Neural cell (in vitro differentiated cells): ENCODE measurements at regions not wholly inside any gene's neighbourhood (a gene's known extent, or its start where the extent isn't known, plus 50 kb on each side); places are given as distances from the start of the nearest gene placed in this dataset.

ENCODE experiments used
- H2AFZ ChIP-seq: fragments of 200-600, 300-800 bp; sonication (generic), shearing (Covaris generic); 2 replicates; pipeline ENCODE4 v1.6.0; 2014; ENCODE audit warnings: low read depth, mild to moderate bottlenecking, antibody characterized with exemption, low read length, moderate library complexity
- H3F3A ChIP-seq: fragments of 200-600 bp; shearing (Covaris generic); 2 replicates; pipeline ENCODE4 v1.6.1; 2016; ENCODE audit warnings: mild to moderate bottlenecking, moderate library complexity, mixed read lengths, antibody characterized with exemption, low read length; ENCODE audit not compliant: insufficient read depth, poor library complexity, severe bottlenecking
- H3K27ac ChIP-seq: fragments of 200-600, 300-800 bp; sonication (generic), shearing (Covaris generic); 2 replicates; pipeline ENCODE4 v1.5.1; 2014; ENCODE audit warnings: mild to moderate bottlenecking, low read length, moderate library complexity
- H3K27me3 ChIP-seq: fragments of 300-800, 200-600 bp; sonication (generic), shearing (Covaris generic); 2 replicates; pipeline ENCODE4 v1.6.0; 2014; ENCODE audit warnings: mild to moderate bottlenecking, low read depth, low read length, moderate library complexity; ENCODE audit not compliant: insufficient read depth
- H3K36me3 ChIP-seq: fragments of 300-800, 200-600 bp; sonication (generic), shearing (Covaris generic); 2 replicates; pipeline ENCODE4 v1.5.1; 2014; ENCODE audit warnings: mild to moderate bottlenecking, antibody characterized with exemption, low read length, moderate library complexity; ENCODE audit not compliant: insufficient read depth
- H3K4me2 ChIP-seq: fragments of 300-800, 200-600 bp; sonication (generic), shearing (Covaris generic); 2 replicates; pipeline ENCODE4 v1.6.0; 2014; ENCODE audit warnings: mild to moderate bottlenecking, low read length
- H3K4me3 ChIP-seq: fragments of 300-800, 200-600 bp; sonication (generic), shearing (Covaris generic); 2 replicates; pipeline ENCODE4 v1.5.1; 2014; ENCODE audit warnings: mild to moderate bottlenecking, low read length, moderate library complexity
- H3K79me2 ChIP-seq: fragments of 200-600 bp; shearing (Covaris generic); replicated peaks from 2 replicates; pipeline ENCODE4 v1.6.0; 2014; ENCODE audit warnings: mild to moderate bottlenecking, low read length, moderate library complexity; ENCODE audit not compliant: insufficient read depth
- H3K9ac ChIP-seq: fragments of 300-800, 200-600 bp; sonication (generic), shearing (Covaris generic); 2 replicates; pipeline ENCODE4 v1.6.1; 2016; ENCODE audit warnings: mild to moderate bottlenecking, low read length, mixed read lengths
- H3K9me2 ChIP-seq: fragments of 200-600 bp; shearing (Covaris generic); 2 replicates; pipeline ENCODE4 v1.6.1; 2016; ENCODE audit warnings: mild to moderate bottlenecking, low read length, mixed read lengths; ENCODE audit not compliant: insufficient read depth
- H3K9me3 ChIP-seq: fragments of 200-600, 300-800 bp; sonication (generic), shearing (Covaris generic); 2 replicates; pipeline ENCODE4 v1.6.1; 2016; ENCODE audit warnings: mild to moderate bottlenecking, mixed run types, low read length, moderate library complexity, mixed read lengths
- H4K20me1 ChIP-seq: fragments of 200-600 bp; shearing (Covaris generic); 2 replicates; pipeline ENCODE4 v1.6.1; 2016; ENCODE audit warnings: mild to moderate bottlenecking, mixed run types; ENCODE audit not compliant: insufficient read depth
- CTCF ChIP-seq: fragments of 450-650 bp; IDR thresholded peaks from 2 replicates; pipeline ENCODE4 v1.5.1; 2014; ENCODE audit warnings: antibody characterized with exemption, mild to moderate bottlenecking, moderate library complexity; ENCODE audit not compliant: poor library complexity, severe bottlenecking
- EP300 ChIP-seq: fragments of 450-650 bp; conservative IDR thresholded peaks from 2 replicates; pipeline ENCODE4 v1.6.1; 2014; ENCODE audit warnings: antibody characterized with exemption, mild to moderate bottlenecking, moderate library complexity; ENCODE audit not compliant: poor library complexity, severe bottlenecking
- EZH2 ChIP-seq: fragments of 200-600, 300-800 bp; shearing (Covaris generic), sonication (generic); IDR thresholded peaks from 2 replicates; pipeline ENCODE4 v1.6.1; 2014; ENCODE audit warnings: antibody characterized with exemption, low read length, borderline replicate concordance, mild to moderate bottlenecking; ENCODE audit not compliant: insufficient read depth, poor library complexity, severe bottlenecking
- MXI1 ChIP-seq: fragments of 450-650 bp; conservative IDR thresholded peaks from 2 replicates; pipeline ENCODE4 v1.6.1; 2014; ENCODE audit warnings: antibody characterized with exemption, mild to moderate bottlenecking; ENCODE audit not compliant: poor library complexity, severe bottlenecking
- POLR2AphosphoS5 ChIP-seq: IDR thresholded peaks from 2 replicates; pipeline ENCODE4 v1.6.1; 2012
- RAD21 ChIP-seq: fragments of 450-650 bp; conservative IDR thresholded peaks from 2 replicates; pipeline ENCODE4 v1.6.1; 2014; ENCODE audit warnings: antibody characterized with exemption, mild to moderate bottlenecking, moderate library complexity
- REST ChIP-seq: IDR thresholded peaks from 2 replicates; pipeline ENCODE4 v1.6.1; 2012; ENCODE audit warnings: borderline replicate concordance
- SMC3 ChIP-seq: fragments of 450-650 bp; conservative IDR thresholded peaks from 2 replicates; pipeline ENCODE4 v1.6.1; 2014; ENCODE audit warnings: antibody characterized with exemption, mild to moderate bottlenecking, moderate library complexity; ENCODE audit not compliant: poor library complexity
- TAF1 ChIP-seq: IDR thresholded peaks from 2 replicates; pipeline ENCODE4 v1.6.1; 2012; ENCODE audit warnings: low read depth

- Histone ChIP-seq H3K9me3 (no peaks in the 10 kb centered on the region), H3K27me3 (no peaks in the 10 kb centered on the region), H3F3A (no peaks in the 10 kb centered on the region), H3K9me2 (no peaks in the 10 kb centered on the region), H2AFZ (no peak overlapping the region), H3K36me3 (no peaks in the 10 kb centered on the region), H3K4me3 (no peak overlapping the region), H3K79me2 (no peaks in the 10 kb centered on the region), H3K9ac (no peak overlapping the region), H3K27ac (no peak overlapping the region), H3K4me2 (no peak overlapping the region), H4K20me1 (no peaks in the 10 kb centered on the region)
- no peak for TF ChIP-seq POLR2AphosphoS5
- TF ChIP-seq MXI1 = no peak
- TF ChIP-seq RAD21 = no peak
- no peak for TF ChIP-seq EZH2
- TF ChIP-seq EP300 = no peak
- TF ChIP-seq REST = no peak
- TF ChIP-seq TAF1 = no peak
- no peak for TF ChIP-seq SMC3
- no peak for TF ChIP-seq CTCF
These were observed 255.2 kb upstream of the ZC3H12C start for GRCh38 chr11:109838026-109838425.

- Histone ChIP-seq H3K27ac (no peak overlapping the region), H3K79me2 (no peaks in the 10 kb centered on the region), H3K4me2 (no peak overlapping the region), H3K9me2 (no peaks in the 10 kb centered on the region), H3K36me3 (no peaks in the 10 kb centered on the region), H2AFZ (no peak overlapping the region), H3K9ac (no peak overlapping the region), H4K20me1 (no peaks in the 10 kb centered on the region), H3F3A (no peaks in the 10 kb centered on the region), H3K27me3 (no peaks in the 10 kb centered on the region), H3K9me3 (no peaks in the 10 kb centered on the region), H3K4me3 (no peak overlapping the region)
- no peak for TF ChIP-seq POLR2AphosphoS5
These were observed 247.8 kb upstream of the ZC3H12C start for GRCh38 chr11:109845437-109845836.

GRCh38 chr11:109847621-109848020, 245.6 kb upstream of the ZC3H12C start:
- H3K27ac ChIP-seq = no peak overlapping the region
- H3K79me2 ChIP-seq = no peaks in the 10 kb centered on the region
- no peaks in the 10 kb centered on the region for H4K20me1 ChIP-seq
- H3K9me2 ChIP-seq = no peaks in the 10 kb centered on the region
- no peak overlapping the region for H3K9ac ChIP-seq
- H3K36me3 ChIP-seq = no peaks in the 10 kb centered on the region
- H3K27me3 ChIP-seq = no peaks in the 10 kb centered on the region
- no peaks in the 10 kb centered on the region for H3K9me3 ChIP-seq
- no peak overlapping the region for H3K4me3 ChIP-seq
- no peak for TF ChIP-seq REST
- TF ChIP-seq CTCF = no peak
- no peak for TF ChIP-seq RAD21
- TF ChIP-seq MXI1 = no peak
- TF ChIP-seq TAF1 = no peak
- no peak for TF ChIP-seq EP300
- no peak for TF ChIP-seq SMC3
- no peak for TF ChIP-seq EZH2
- no peak overlapping the region for H3K4me2 ChIP-seq
- no peaks in the 10 kb centered on the region for H3F3A ChIP-seq
- H2AFZ ChIP-seq = no peak overlapping the region
